Fibroblast of pulmonary artery (primary cell): ENCODE measurements at regions not wholly inside any gene's neighbourhood (a gene's known extent, or its start where the extent isn't known, plus 50 kb on each side); places are given as distances from the start of the nearest gene placed in this dataset.

Experiments used
- DNase-seq: peaks from one replicate; pipeline ENCODE4 v3.0.0-alpha.2; 2010; ENCODE audit warnings: low read depth
- H3K4me3 ChIP-seq: replicated peaks from 2 replicates; pipeline ENCODE4 v1.5.1; 2011; ENCODE audit warnings: low read depth, mild to moderate bottlenecking, control low read depth, low read length, moderate library complexity
- CTCF ChIP-seq: IDR thresholded peaks from 2 replicates; pipeline ENCODE4 v1.5.1; 2011; ENCODE audit warnings: mild to moderate bottlenecking, control low read depth, low read length, inconsistent platforms; ENCODE audit errors: missing control alignments

- no peak for TF ChIP-seq CTCF
- DNase-seq = no peak
- no peak overlapping the region for H3K4me3 ChIP-seq
Measured at GRCh38 chr4:73681776-73682175, 58.6 kb upstream of the CXCL8 start.

GRCh38 chr4:73682508-73682907, 57.9 kb upstream of the CXCL8 start:
- no peak for DNase-seq
- no peak for TF ChIP-seq CTCF
- no peak overlapping the region for H3K4me3 ChIP-seq

GRCh38 chr4:73683033-73683432, 57.3 kb upstream of the CXCL8 start:
- TF ChIP-seq CTCF = no peak
- no peak overlapping the region for H3K4me3 ChIP-seq
- DNase-seq = no peak

GRCh38 chr4:73683456-73683855, 56.9 kb upstream of the CXCL8 start:
- no peak for DNase-seq
- H3K4me3 ChIP-seq = no peak overlapping the region
- no peak for TF ChIP-seq CTCF

GRCh38 chr4:73684097-73684496, 56.3 kb upstream of the CXCL8 start:
- no peak overlapping the region for H3K4me3 ChIP-seq
- TF ChIP-seq CTCF = no peak
- no peak for DNase-seq

GRCh38 chr4:73685052-73685451, 55.3 kb upstream of the CXCL8 start:
- no peak overlapping the region for H3K4me3 ChIP-seq
- no peak for TF ChIP-seq CTCF
- no peak for DNase-seq

- no peak for DNase-seq
- no peak for TF ChIP-seq CTCF
- H3K4me3 ChIP-seq = no peak overlapping the region
Measured at GRCh38 chr4:73687421-73687820, 52.9 kb upstream of the CXCL8 start.
